ENCODE measurements at regions not wholly inside any gene's neighbourhood (a gene's known extent, or its start where the extent isn't known, plus 50 kb on each side); places are given as distances from the start of the nearest gene placed in this dataset.

DNA sequence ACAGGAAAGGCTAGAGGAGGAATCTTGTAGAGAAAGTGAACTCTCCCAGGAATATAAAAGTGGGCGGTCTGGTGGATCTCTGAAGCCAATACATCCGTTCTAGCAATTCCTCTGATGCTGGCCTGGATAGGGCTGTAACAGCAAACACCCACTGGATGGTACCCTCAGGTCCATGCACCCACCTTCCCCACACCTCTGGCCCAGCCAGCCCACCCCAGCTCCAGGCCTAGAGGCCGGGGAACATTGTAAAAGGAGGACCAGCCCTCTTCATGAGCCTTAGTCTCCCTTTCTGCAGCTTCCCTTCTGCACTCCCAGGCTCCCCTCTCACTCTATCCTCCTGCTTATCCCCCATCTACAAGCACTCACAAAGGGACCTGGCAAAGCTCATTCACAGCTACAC lies 443.9 kb downstream of the BUD13 start:
- Histone ChIP-seq H3K36me3 (ENCODE audit: control insufficient read depth, insufficient read depth, low read length) (no peaks in the 10 kb centered on the region), H3K4me2 (ENCODE audit: extremely low read depth, insufficient read depth, low read length) (no peak overlapping the region), H3K9me3 (ENCODE audit: control insufficient read depth, insufficient read depth, low read depth, low read length) (no peaks in the 10 kb centered on the region), H3K27me3 (ENCODE audit: control insufficient read depth, insufficient read depth, low read length) (no peaks in the 10 kb centered on the region), H3K4me1 (ENCODE audit: control insufficient read depth, extremely low read depth, insufficient read depth, low read length) (no peaks in the 10 kb centered on the region), H3K9ac (ENCODE audit: insufficient read depth, low read length) (no peak overlapping the region), H2AFZ (ENCODE audit: low read length) (no peak overlapping the region), H3K27ac (ENCODE audit: insufficient read depth, low read length) (no peak overlapping the region), H4K20me1 (ENCODE audit: control insufficient read depth, extremely low read depth, insufficient read depth, low read length) (no peaks in the 10 kb centered on the region), H3K79me2 (ENCODE audit: control insufficient read depth, insufficient read depth, low read length) (no peaks in the 10 kb centered on the region), H3K4me3 (replicated peaks in 1 of 4; ENCODE audit: control extremely low read depth in 1 of 4, insufficient read depth in 1 of 4, low read depth in 3 of 4, low read length in 4 of 4) (no peak overlapping the region)
- TF ChIP-seq EZH2 (IDR thresholded peaks at IDR 0.05; ENCODE audit: low read length, missing control alignments): no peak
- no peak for DNase-seq (ENCODE audit: low read depth in 2 of 2)

DNA sequence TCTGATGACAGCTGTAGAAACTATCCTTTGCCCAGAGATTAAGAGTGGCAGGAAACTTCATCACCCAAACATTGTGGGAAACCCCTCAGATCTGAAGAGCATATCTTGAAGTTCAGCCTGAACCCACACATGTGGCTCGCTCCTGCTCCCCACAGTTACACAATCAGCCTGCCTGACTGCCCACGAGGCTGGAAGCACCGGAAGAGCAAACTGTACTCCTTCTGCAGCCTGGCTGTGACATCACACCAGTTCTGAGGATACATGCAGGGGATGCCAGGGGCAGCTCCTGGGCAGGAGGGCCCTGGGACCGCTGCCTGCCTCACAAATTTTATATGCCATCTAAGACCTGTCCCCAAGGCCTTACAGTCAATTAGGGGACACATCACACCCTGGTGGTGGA lies 444.4 kb downstream of the BUD13 start:
- Histone ChIP-seq H3K27me3 (ENCODE audit: control insufficient read depth, insufficient read depth, low read length) (no peaks in the 10 kb centered on the region), H2AFZ (ENCODE audit: low read length) (no peak overlapping the region), H3K36me3 (ENCODE audit: control insufficient read depth, insufficient read depth, low read length) (no peaks in the 10 kb centered on the region), H3K4me3 (replicated peaks in 1 of 4; ENCODE audit: control extremely low read depth in 1 of 4, insufficient read depth in 1 of 4, low read depth in 3 of 4, low read length in 4 of 4) (no peak overlapping the region), H4K20me1 (ENCODE audit: control insufficient read depth, extremely low read depth, insufficient read depth, low read length) (no peaks in the 10 kb centered on the region), H3K4me2 (ENCODE audit: extremely low read depth, insufficient read depth, low read length) (no peak overlapping the region), H3K27ac (ENCODE audit: insufficient read depth, low read length) (no peak overlapping the region), H3K79me2 (ENCODE audit: control insufficient read depth, insufficient read depth, low read length) (no peaks in the 10 kb centered on the region), H3K9ac (ENCODE audit: insufficient read depth, low read length) (no peak overlapping the region), H3K9me3 (ENCODE audit: control insufficient read depth, insufficient read depth, low read depth, low read length) (no peaks in the 10 kb centered on the region), H3K4me1 (ENCODE audit: control insufficient read depth, extremely low read depth, insufficient read depth, low read length) (no peaks in the 10 kb centered on the region)
- no peak for TF ChIP-seq EZH2 (IDR thresholded peaks at IDR 0.05; ENCODE audit: low read length, missing control alignments)
- TF ChIP-seq CTCF (conservative IDR thresholded peaks at IDR 0.05 in 1 of 2, IDR thresholded peaks at IDR 0.05 in 1 of 2; ENCODE audit: low read depth in 1 of 2, low read length in 2 of 2): no peak
- no peak for DNase-seq (ENCODE audit: low read depth in 2 of 2)

DNA sequence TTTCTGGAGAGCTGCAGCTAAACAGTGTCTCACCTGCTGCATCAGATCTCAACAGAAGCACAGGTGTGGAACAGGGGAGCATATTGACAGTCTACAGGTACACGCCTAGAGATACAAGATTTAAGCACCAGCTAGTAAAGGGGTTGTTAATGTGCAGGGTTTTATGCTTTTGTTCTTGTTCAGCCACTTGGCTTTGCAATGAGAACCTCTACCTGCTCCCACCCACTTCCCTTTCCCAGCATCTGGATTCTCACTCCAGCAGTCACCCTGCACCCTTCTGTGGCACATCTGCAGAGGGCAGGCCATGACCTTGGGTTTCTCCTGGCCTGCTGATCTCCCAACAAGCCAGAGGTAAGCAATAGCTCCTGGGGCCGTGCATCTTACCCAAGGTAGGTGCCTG lies 446.6 kb downstream of the BUD13 start:
- Histone ChIP-seq H3K27ac (ENCODE audit: insufficient read depth, low read length) (no peak overlapping the region), H3K27me3 (ENCODE audit: control insufficient read depth, insufficient read depth, low read length) (no peaks in the 10 kb centered on the region), H3K4me2 (ENCODE audit: extremely low read depth, insufficient read depth, low read length) (no peak overlapping the region), H3K79me2 (ENCODE audit: control insufficient read depth, insufficient read depth, low read length) (no peaks in the 10 kb centered on the region), H3K4me1 (ENCODE audit: control insufficient read depth, extremely low read depth, insufficient read depth, low read length) (no peaks in the 10 kb centered on the region), H3K36me3 (ENCODE audit: control insufficient read depth, insufficient read depth, low read length) (no peaks in the 10 kb centered on the region), H4K20me1 (ENCODE audit: control insufficient read depth, extremely low read depth, insufficient read depth, low read length) (no peaks in the 10 kb centered on the region), H3K9me3 (ENCODE audit: control insufficient read depth, insufficient read depth, low read depth, low read length) (no peaks in the 10 kb centered on the region), H2AFZ (ENCODE audit: low read length) (no peak overlapping the region), H3K4me3 (replicated peaks in 1 of 4; ENCODE audit: control extremely low read depth in 1 of 4, insufficient read depth in 1 of 4, low read depth in 3 of 4, low read length in 4 of 4) (no peak overlapping the region), H3K9ac (ENCODE audit: insufficient read depth, low read length) (no peak overlapping the region)
- TF ChIP-seq CTCF (conservative IDR thresholded peaks at IDR 0.05 in 1 of 2, IDR thresholded peaks at IDR 0.05 in 1 of 2; ENCODE audit: low read depth in 1 of 2, low read length in 2 of 2): no peak
- no peak for TF ChIP-seq EZH2 (IDR thresholded peaks at IDR 0.05; ENCODE audit: low read length, missing control alignments)
- no peak for DNase-seq (ENCODE audit: low read depth in 2 of 2)
